ENCODE measurements at regions not wholly inside any gene's neighbourhood (a gene's known extent, or its start where the extent isn't known, plus 50 kb on each side); places are given as distances from the start of the nearest gene placed in this dataset.
"Not testable (repeated sequence)": the region's sequence is repeated elsewhere in the genome, so short reads cannot be mapped to it uniquely, and the experiment has no call there.

- Histone ChIP-seq H3K27ac (peak overlapping the region in 1 of 2 donors; percentile 55), H3K4me1 (peaks cover 0 to 20% of the 10 kb centered on the region in 2 donors), H3K4me3 (no peak overlapping the region), H3K36me3 (no peaks in the 10 kb centered on the region), H3K27me3 (no peaks in the 10 kb centered on the region), H3K9me3 (no peaks in the 10 kb centered on the region)
- ATAC-seq (no peak), DNase-seq (no peak)
- intact Hi-C loops (cut with DNase I): no loop called here
- TF ChIP-seq CTCF (IDR thresholded peaks at IDR 0.05): no peak
Measured at GRCh38 chr4:26208237-26208994, 112.4 kb upstream of the RBPJ start.

- peaks cover 0 to 18% of the 10 kb centered on the region in 2 donors for H3K4me1 ChIP-seq
- H3K36me3 ChIP-seq; H3K27ac ChIP-seq; H3K4me3 ChIP-seq; H3K27me3 ChIP-seq; H3K9me3 ChIP-seq; DNase-seq; intact Hi-C loops (cut with DNase I); ATAC-seq: not testable (repeated sequence)
Measured at GRCh38 chr4:26209378-26209777, 111.4 kb upstream of the RBPJ start.

GRCh38 chr4:26212528-26212927 lies 108.3 kb upstream of the RBPJ start:
- H3K4me1 ChIP-seq: peaks cover 0 to 5% of the 10 kb centered on the region in 2 donors
- DNase-seq: no peak
- no peak for TF ChIP-seq CTCF (IDR thresholded peaks at IDR 0.05)
- no peaks in the 10 kb centered on the region for H3K9me3 ChIP-seq
- intact Hi-C loops (cut with DNase I): no loop called here
- H3K27ac ChIP-seq: no peak overlapping the region
- no peak for ATAC-seq
- no peak overlapping the region for H3K4me3 ChIP-seq
- no peaks in the 10 kb centered on the region for H3K36me3 ChIP-seq
- H3K27me3 ChIP-seq: no peaks in the 10 kb centered on the region

DNA sequence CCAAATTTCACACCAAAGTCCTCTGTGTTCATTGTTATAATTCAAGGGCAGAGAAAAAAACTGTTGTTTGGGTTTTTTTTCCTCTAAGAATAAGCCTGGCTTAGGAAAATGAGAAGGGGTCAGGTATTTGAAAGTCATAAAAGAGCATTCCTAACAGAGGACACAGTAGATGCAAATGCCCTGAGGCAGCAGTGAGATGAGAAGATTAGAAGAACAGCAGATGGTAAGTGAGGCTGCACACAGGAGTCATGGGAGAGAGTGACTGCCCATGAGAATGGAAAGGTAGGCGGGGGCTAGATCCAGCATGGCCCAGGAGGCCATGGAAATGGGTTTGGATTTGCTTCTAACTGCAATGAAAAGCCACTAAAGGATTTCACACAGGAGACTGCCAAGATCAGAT lies 107.5 kb upstream of the RBPJ start:
- ATAC-seq (no peak), DNase-seq (no peak)
- intact Hi-C loops (cut with DNase I): no loop called here
- H3K4me1 ChIP-seq: peaks cover 0 to 7% of the 10 kb centered on the region in 2 donors
- H3K27ac ChIP-seq: no peak overlapping the region
- H3K36me3 ChIP-seq: no peaks in the 10 kb centered on the region
- H3K9me3 ChIP-seq: no peaks in the 10 kb centered on the region
- no peaks in the 10 kb centered on the region for H3K27me3 ChIP-seq
- H3K4me3 ChIP-seq: no peak overlapping the region
- no peak for TF ChIP-seq CTCF (IDR thresholded peaks at IDR 0.05)

- Histone ChIP-seq H3K4me1 (peaks cover 0 to 18% of the 10 kb centered on the region in 2 donors), H3K27me3 (no peaks in the 10 kb centered on the region), H3K4me3 (no peak overlapping the region), H3K36me3 (no peaks in the 10 kb centered on the region), H3K27ac (no peak overlapping the region), H3K9me3 (no peaks in the 10 kb centered on the region)
- TF ChIP-seq CTCF (IDR thresholded peaks at IDR 0.05): no peak
- DNase-seq (no peak), ATAC-seq (no peak)
- intact Hi-C loops (cut with DNase I): no loop called here
Measured at GRCh38 chr4:26214994-26215393, 105.8 kb upstream of the RBPJ start.

GRCh38 chr4:26215725-26216124 lies 105.1 kb upstream of the RBPJ start:
- Histone ChIP-seq H3K36me3 (no peaks in the 10 kb centered on the region), H3K27me3 (no peaks in the 10 kb centered on the region), H3K4me3 (no peak overlapping the region), H3K9me3 (no peaks in the 10 kb centered on the region), H3K27ac (no peak overlapping the region), H3K4me1 (peaks cover 0 to 18% of the 10 kb centered on the region in 2 donors)
- intact Hi-C loops (cut with DNase I): no loop called here
- DNase-seq: no peak
- no peak for TF ChIP-seq CTCF (IDR thresholded peaks at IDR 0.05)
- no peak for ATAC-seq

Data from left lung (tissue), 4 donors.